ENCODE measurements at regions not wholly inside any gene's neighbourhood (a gene's known extent, or its start where the extent isn't known, plus 50 kb on each side); places are given as distances from the start of the nearest gene placed in this dataset.
"Not testable (repeated sequence)": the region's sequence is repeated elsewhere in the genome, so short reads cannot be mapped to it uniquely, and the experiment has no call there.

DNA sequence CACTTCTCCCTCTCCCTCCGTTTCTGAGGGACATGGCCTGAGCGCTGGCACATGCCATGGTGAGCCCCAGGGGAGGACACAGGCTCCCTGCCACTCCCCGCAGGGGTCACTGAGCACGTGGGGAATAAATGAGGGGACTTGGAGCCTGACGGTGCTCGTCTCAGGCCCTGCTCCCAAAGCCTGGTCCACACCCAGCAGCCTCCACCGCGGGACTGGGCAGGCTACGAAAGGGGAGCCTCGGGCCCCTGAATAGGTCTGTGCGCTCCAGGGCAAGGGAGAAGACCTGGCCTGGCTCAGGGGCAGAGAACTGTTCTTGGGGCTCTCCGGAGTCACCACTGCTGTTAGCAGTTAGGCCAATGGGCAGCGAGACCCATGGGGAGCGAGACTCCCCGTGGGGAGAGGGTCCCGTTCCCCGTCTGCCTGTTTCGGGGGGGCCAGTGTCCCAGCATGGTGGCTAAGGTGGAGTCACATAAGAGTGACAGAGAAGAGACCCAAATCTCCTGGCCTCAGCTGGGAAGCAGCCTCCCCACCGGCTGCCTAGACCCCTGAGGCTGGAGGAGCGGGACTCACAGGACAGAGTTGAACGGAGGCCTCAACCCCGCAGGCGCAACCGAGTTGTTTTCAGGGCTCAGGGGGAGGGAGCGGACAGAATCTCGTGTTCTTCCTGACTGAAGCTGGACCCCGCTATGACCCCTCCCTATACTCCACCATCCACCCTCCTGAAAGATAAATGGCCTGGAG, 329.8 kb upstream of the SFSWAP start:
- no peak for DNase-seq

DNA sequence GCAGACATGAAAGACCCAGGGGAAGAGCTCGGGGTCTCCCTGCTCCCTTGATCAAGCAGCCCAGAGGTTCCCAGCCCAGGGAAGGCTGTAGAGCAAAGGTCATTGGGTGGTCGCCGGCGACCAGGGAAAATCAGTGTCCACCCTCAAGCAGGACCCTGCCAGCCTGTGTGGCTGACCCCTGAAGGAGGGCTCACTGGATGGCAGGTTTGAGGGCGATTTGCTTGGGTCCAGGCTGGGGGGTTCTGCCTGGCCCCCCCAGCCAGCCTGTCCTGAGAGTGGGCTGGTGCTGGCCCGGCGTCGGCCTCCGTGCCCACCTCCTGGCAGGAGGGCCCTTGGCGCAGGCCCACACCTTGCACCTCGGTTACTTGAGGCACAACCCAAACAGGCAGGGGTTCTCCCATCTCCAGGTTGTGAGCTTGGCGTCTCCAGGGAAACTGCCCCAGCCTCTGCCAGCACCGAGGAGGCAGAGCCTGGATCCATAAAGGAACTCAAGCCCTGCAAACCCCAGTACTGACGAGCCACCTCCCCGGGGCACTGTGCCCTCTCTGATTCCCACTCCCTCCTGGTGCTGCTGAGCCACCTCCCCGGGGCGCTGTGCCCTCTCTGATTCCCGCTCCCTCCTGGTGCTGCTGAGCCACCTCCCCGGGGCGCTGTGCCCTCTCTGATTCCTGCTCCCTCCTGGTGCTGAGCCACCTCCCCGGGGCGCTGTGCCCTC, 329.0 kb upstream of the SFSWAP start:
- DNase-seq: no peak

DNA sequence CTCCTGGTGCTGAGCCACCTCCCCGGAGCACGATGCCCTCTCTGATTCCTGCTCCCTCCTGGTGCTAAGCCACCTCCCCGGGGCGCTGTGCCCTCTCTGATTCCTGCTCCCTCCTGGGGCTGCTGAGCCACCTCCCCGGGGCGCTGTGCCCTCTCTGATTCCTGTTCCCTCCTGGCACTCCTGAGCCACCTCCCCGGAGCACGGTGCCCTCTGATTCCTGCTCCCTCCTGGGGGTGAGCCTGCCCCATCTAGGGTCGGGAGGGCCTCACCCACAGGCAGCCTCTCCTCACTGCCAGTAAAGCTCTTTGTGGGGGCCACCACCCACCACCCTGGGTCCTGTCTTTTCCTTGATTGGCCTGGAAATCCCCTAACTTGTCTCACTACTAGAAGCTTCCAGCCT, 327.6 kb upstream of the SFSWAP start:
- no peak for DNase-seq

DNA sequence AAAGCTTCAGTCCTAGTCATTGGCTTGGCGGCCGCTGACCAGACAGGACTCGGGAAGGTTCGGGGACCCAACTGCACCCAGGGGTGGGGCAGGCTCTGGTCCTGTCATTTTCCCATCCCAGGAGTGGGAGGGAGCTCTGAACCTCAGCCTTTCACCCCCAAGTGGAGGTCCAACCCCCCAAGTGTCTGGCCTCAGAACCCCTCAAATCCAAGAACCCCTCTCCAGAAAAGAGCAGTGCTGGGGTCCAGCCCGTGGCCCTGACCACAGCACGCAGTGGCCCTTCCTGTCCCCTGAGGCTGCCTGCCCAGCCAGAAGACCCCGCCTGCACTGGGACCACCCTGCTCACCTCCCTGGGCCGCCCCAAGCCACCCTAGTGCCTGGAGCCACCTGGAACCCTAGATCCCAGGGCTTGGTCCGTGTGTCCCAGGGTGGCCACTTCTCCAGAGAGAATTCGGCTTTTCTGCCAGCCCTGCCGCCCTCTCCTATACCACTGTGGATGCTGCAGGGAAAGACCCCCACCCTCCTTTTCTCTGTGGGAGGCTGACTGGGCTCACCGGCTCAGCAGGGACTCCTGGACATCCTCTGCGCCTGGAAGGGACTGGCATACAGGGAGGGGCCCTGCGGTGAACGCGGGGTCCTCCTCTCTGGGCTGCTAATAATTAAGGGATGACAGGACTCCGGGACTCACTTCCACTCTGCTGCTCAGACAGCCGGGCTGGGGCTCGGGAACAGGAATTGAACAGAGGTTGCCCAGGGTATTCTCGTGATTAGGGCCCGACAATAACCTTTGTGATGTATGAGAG, 326.9 kb upstream of the SFSWAP start:
- no peak for DNase-seq

DNA sequence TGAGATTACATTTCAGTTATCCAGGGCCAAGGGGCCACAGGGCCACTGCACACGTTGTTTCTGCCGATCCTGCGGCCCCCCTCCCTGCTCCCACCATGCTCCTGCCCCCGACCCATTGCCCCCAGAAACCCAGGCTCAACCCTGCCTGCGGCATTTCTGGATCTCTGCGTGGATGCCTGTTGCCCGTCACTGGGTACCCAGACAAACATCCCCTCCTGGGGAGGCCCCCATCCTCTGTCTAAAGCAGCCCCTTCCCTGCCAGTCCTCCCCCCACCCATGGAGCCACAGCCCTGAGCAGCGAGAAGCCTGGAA, 326.4 kb upstream of the SFSWAP start:
- no peak for DNase-seq

DNA sequence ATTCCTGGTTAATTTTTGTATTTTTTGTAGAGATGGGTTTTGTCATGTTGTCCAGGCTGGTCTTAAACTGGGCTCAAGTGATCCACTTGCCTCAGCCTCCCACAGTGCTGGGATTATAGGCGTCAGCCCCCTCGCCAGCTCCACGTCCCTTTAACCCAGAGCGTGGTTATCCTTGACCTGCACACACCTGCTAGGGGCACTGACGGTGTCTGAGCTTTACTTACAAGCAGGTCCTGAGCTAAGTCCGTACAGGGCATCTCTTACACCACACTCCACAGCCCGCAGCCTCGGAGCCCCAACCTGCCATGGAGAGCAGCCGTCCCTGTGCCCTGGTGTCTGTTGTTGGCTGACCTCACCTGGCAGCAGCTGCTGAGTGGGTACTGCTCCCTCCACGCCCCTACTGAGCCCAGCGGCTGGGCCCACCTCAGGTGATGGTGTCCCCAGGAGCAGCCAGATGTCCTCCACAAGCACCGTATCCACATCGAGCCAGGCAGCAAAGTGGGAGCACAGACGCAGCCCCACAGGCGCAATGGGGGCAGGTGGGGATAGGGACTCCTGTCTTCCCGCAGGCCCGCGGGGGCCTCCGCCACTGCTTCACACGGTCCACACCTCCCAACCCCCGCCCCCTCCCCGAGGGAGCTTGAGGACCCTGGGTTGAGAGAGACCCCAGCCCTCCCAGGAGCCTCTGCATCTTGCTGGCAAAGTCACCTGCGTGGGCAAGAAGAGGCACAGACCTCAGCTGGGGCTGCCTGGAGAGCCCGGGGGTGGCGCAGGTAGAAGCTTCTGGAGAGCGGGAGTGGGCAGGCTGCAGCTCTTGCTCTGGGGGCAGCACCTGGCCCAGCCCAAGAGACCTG, 325.4 kb upstream of the SFSWAP start:
- no peak for DNase-seq

DNA sequence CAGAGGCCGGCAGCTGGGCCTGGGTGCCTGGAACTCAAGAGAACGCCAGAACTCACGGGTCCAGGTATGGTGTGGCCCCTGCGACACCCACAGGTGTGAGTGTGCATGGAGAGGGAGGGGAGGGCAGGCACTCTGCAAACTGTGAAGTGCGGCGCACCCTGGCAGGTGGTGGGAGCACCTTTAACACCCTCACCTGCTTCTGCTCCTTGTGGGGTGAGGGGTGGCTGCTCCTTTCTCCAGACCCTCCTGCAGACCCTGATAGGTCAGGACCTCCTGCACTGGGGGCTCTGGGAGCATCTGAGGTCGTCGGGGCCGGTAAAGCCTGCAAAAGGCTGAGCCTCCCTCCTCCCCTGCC, 324.7 kb upstream of the SFSWAP start:
- no peak for DNase-seq

DNA sequence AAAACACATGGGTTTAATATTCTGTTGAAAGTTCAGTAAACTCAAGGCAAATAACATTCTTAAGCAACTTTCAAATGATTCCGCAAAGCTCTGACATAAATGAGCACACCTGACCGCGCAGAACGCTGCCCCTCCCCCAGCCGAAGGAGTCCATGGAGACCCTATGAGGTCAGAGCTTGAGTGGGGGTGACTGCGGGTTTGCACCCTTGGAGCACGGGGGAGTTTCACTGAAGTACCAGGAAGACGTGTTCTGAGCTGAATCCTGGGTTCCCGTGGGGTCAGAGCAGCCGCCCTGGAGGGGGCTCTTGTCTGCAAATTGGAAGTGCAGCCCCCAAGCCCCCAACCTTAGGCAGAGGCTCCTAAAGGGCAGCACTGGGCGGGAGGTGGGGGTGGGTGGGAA, 324.1 kb upstream of the SFSWAP start:
- no peak for DNase-seq

DNA sequence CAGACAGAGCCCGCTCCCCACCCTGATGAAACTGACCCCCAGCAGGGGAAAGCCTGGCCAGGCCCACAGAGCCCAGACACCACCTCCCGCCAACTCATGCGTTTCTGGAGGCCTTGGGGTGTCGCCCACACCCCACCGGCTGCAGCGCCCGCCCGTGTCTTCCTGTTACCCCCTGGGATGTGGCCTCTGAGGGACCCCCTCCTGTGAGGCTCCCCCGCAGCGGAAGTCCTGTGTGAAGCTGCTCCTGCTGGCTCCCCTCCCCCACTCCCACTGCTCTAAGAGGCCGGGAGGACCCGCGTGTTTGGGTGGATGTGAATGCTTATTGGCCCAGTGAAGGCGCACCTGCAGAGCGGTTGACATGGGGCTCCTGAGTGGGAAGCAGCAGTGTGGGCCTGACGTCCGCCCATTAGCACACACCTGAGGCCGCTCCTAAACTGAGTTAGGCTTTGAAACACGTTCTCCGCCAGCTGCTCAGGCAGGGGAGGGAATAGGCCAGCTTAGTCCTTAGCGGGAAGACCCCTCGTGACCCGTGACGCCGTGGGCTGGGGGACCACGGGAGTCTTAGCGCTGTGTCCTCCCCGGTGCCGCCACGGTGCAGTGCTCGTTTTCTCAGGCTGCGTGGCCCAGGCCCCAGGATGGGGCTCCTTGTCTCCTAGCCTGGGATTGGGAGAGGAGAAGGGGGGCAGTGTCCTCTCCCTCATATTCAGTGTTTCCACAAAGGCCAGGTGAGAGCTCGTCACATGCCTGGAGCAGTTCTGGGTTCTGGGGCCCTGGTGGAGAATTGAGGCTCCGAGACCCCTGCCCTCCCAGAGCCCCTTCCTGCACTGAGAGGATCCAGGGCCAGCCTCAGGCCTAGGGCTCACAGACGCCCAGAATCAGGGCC, 323.4 kb upstream of the SFSWAP start:
- DNase-seq: no peak

DNA sequence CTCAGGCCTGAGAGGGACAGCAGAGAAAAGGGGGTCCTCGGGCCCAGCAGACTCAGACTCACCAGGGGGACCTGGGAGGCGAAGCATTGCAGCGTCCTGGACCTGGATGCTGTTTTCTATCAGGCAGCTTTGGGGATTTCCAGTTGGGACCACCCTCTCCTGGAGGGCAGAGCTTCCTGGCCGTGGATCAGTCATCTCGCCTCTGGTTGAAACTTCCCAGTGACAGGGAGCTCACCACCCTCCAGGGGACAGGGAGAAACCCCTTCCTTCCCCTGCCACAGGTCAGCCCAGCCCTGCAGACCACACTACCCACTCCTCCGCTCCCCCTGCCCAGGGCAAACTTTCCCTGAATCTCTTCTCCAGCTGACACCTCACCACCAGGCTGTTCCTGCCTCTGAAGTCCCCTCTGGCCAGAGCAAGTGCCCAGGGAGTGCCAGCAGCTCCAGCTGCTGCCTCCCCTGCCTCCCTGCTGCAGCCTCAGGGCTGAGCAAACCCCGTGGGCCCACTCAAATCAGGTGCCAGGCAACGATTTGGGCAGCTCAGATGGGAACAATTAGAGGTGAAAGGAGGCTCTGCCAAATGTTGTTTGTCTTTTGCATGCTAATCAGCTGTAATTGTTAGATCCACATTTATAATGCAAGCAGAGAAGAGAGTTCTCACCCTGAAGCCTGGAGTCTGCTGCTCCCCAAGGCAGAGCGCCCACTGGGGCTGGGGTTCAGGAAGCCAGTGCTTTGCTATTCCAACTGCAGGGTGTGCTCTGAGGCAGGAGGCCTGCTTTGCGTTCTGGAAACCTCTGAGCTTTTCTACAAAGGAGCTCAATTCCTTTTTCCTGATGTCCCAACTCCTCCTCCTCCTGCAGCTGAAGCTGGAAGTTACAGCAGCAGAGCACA, 322.5 kb upstream of the SFSWAP start:
- DNase-seq: not testable (repeated sequence)

DNA sequence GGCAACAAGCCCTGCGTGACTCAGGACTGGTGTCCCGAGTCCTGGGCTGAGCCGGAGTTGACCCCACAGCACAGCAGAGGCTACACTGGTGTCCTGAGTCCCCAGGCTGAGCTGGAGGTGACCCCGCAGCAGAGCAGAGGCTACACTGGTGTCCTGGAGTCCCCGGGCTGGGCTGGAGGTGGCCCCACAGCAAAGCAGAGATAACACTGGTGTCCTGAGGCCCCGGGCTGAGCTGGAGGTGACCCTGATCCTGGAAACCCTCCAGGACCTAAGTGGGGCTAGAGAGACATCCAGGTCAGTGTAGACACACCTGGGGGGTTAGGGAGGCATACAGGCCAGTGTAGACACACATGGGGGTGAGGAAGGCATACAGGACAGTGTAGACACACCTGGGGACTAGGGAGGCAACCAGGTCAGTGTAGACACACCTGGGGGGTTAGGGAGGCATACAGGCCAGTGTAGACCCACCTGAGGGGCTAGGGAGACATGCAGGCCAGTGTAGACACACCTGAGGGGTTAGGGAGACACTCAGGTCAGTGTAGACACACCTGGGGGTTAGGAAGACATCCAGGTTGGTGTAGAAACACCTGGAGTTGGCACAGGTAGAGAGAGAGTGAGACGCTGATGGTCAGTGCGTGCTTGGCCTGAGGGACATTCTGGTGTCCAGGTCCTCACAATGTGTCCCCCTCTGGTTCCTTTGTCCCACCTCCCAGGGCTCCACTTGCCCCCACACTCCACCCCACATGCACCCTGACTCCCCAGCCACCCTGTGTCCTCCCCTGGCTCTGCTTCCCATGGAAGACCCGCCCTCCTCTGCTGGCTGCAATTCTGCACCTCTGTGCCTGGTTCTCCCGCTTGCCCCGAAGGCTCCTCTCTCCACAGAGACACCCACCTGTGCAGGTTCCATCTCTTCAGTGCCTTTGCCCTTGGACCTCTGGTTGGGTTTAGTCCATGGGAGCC, 321.6 kb upstream of the SFSWAP start:
- no peak for DNase-seq

DNA sequence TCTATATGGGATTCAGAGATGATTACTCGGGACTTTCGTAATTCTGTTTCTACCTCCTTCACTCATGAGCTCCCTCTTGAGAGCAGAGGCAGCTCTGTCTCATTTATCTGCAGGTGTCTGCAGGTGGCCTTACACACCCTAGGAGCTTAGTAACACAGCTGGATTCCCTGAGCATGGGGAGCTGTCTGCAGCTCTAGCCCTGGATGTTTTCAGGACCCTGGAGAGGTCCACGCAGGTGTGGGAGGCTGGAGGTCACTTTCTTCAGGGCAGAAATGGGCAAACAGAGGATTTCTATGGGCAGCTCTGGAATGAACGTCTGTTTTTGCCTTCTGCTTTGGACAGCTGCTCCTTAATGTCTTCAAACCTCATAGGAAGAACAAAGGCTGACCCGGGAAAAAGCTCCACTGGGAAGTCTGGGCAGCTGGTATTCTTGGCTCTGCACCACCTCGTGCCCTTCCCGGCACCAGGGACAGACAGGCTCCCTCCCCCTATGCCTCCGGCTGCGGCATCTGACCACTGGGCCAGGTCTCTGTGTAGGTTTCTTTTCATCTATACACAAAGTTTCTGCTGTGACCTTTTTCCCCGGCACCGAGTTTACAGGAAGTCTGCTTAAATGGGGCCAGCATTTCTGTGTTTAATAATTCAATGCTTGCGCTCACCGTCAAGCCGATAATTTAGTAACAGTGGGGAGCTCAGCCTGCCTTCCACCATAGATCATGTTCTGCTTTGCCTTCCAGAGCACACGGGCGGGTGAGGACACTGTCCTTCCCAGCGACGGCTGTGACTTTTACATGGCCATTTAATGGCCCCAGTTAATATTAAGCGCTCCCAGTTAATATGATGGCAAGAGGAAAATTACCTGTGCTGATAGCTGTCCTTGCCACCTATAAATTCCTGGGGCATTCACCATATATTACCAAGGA, 320.2 kb upstream of the SFSWAP start:
- no peak for DNase-seq

DNA sequence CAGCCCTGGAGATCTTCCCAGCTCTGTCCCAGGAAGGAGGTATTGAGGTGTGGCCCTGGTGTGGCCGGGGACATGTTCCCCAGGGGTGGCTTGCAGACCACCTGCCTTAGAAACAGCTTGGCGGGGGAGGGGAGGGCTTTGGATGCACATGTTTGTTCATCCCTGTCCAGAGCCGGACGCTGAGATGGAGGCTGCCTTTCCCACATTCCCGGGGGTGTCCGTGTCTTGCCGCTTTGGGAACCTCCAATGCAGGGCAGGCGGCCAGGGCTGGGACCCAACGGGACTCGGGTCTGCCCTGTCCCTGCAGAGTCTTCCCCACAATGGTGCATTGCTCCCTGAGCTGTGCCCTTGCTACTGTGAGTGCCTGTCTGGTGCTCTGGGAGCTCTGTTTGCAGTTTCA, 319.5 kb upstream of the SFSWAP start:
- no peak for DNase-seq

DNA sequence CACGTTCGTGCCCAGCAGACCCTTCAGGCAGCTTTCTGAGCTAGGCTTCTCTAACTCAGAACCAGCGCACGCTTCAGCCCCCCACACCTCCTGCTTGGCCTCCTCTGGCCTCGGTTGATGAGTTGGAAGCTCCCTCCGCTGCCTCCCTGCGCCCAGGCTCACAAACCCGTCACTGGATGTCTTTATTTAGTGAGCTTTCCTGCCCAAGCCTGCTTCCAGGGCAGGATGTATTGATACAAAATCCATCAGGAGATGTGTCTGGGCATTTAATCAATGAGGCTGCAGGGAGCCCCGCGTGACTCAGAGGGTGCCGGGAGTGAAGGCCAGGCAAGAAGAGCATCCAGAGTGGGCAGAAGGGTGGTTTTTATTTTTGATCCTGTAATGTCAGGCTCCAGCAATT, 316.1 kb upstream of the SFSWAP start:
- DNase-seq: not testable (repeated sequence)

DNA sequence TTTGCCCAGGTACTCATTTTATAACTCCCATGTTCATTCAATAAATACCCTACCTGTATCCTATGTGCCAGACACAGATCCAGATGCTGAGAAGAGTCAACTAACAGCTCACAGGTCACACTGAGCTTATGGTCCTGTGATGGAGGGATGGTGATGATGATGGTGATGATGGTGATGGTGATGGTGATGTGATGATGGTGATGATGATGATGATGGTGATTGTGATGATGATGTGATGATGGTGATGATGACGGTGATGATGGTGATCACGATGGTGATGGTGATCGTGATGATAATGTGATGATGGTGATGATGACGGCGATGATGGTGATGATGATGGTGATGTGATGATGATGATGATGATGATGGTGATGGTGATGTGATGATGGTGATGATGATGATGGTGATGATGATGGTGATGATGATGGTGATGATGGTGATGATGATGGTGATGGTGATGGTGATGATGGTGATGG, 315.6 kb upstream of the SFSWAP start:
- DNase-seq: not testable (repeated sequence)

DNA sequence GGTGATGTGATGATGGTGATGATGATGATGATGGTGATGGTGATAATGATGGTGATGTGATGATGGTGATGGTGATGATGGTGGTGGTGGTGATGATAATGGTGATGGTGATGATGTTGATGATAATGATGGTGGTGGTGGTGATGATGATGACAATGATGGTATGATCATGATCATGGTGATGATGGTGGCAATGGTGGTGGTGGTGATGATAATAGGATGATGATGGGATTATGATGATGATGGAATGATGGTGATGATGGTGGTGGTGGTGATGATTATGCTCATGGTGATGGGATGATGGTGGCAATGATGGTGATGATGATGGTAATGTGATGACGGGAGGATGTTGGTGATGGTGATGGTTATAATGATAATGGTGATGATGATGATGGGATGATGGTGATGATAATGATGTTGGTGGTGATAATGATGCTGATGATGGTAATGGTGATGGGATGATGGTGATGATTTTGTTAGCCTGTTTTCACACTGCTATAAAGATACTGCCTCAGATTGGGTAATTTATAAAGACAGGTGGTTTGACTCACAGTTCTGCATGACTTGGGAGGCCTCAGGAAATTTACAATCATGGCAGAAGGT, 314.8 kb upstream of the SFSWAP start:
- DNase-seq: no peak

DNA sequence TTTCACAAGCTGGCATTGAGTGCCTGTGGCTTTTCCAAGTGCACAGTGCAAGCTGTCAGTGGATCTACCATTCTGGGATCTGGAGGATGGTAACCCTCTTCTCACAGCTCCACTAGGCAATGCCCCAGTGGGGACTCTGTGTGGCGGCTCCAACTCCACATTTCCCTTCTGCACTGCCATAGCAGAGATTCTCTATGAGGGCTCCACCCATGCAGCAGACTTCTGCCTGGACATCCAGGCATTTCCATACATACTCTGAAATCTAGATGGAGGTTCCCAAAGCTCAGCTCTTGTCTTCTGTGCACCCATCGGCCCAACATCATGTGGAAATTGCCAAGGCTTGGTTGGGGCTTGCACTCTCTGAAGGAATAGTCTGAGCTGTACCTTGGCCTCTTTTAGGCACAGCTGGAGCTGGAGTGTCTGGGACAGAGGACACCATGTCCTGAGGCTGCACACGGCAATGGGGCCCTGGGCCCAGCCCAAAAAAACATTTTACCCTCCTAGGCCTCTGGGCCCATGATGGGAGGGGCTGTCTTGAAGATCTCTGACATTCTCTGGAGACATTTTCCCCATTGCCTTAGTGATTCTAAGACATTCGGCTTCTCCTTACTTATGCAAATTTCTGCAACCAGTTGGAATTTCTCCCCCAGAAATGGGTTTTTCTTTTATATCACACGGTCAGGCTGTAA, 313.3 kb upstream of the SFSWAP start:
- DNase-seq: no peak

Measured in 8988T (cell line).